GM21786 (cell line): ENCODE measurements at regions not wholly inside any gene's neighbourhood (a gene's known extent, or its start where the extent isn't known, plus 50 kb on each side); places are given as distances from the start of the nearest gene placed in this dataset.

Experiments
- ATAC-seq: cut with Tn5 transposase; IDR thresholded peaks from one replicate; pipeline ENCODE4 v1.9.1; 2021; ENCODE audit not compliant: unreplicated experiment

DNA sequence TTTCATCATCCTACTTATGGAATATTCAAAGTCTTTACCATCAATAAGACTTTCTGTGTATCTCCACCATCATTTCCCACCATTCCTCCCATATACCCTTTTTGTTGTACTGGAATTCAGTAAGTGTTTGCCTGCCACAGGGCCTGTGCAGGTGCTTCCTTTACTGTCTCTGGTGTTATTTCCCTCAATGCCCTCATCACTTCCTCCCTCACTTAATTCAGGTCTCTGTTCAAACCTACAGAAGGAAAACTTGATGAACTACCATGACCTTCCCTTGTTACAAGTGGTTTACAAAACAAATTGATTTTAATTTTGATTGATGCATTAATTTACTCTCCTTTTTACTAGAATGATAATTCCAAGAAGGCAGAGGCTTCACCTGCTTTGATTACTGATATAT is 159.5 kb upstream of the FAT4 start:
- ATAC-seq = no peak

DNA sequence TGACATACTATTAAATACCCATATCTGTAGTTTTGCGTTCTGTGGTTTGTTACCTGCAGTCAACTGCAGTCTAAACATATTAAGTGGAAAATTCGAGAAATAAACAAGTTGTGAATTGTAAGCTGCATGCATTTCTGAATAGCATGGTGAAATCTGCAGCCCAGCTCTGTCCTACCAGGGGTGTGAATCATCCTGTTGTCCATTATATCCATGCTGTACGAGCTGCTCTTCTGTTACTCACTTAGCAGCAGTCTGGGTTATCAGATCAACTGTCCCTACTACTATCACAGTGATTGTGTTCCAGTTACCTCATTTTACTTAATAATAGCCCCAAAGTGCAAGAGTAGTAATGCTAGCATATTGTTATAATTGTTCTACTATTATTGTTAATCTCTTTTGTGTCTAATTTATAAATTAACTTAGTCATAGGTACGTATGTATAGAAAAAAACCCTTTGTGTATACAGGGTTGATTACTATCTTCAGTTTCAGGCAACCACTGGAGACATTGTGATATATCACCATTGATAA is 173.7 kb upstream of the FAT4 start:
- no peak for ATAC-seq

DNA sequence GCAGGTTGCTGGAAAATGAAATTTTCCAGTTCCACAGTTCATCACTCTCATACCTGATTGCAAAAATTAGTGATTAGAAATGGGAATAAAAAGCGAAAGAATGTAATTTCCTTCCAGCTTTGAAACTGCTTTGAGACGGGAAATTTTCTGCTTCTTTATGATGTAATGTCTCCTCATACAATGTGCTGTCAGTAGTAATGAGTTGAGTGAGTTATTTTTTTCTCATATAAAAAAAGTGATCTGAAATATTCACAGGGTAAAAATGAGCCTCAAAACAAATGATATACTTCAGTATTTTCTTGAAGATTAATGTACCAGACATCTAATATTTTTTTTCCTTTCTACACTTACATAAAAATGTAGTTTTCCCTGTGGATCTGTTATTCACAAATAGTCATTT is 179.1 kb upstream of the FAT4 start:
- ATAC-seq = no peak

DNA sequence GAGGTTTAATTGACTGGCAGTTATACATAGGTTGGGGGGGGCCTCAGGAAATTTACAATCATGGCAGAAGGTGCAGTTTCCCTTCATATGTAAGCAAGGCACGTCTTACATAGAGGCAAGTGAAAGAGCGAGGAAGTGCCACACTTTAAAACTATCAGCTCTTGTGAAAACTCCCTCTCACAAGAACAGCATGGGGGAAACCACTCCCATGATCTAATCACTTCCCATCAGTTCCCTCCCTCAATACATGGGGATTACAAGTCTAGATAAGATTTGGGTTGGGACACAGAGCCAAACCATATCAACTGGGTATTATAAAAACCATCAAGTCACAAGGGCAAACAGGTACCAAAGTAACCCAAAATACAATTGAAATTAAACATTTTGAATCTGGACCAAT is 182.0 kb upstream of the FAT4 start:
- ATAC-seq = no peak

DNA sequence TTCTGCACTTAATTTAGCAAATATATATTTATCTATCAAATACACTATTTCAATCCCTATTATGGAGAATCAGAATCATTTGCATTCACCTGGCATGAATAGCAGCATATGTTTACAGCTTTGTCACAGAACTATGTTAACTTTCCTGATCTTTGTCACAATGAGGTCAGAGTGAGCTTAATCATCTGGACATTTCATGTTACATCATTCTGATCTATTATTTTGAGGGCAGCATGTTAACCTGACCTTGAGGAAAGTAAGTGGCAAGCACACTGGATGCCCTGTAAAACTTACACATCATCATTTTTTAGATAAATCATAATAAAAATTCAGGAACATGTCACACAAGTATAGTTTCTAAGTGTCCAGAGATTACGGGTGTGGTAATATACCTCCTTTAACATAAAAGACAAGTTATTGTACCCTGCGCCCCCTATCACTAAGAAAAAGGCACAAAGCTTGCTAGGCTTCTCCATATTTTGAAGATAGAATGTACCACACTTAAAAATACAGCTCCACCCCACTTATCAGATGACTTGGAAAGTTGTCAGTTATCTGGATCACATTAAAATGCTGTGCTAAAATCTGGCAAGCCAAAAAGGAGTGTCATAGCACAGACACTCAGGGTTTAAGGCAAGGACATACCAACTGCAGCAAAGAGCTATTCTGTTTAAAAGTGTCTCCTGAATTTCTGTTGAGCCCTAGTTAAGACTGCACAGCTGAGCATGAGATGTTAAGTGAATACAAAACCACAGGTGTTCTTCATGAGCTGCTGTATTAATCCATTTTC is 182.7 kb upstream of the FAT4 start:
- ATAC-seq = no peak

DNA sequence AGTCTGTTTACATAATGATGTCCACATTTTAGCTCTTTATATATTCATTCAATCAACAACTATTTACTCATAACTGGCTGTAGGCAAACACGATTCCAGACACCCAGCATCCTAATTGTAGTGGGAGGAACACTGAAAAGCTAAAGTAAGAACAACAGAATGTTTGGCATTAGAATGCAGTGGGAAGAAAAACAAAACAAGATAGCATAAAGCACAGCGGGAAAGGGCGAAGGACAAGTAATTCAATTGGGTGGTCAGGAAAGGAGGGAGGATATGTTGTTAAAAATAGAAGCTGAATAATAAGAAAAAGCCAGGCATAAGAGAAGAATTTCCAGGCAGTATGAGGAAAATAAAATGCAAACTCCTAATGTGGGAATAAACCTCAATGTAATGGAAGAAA is 189.5 kb upstream of the FAT4 start:
- no peak for ATAC-seq

DNA sequence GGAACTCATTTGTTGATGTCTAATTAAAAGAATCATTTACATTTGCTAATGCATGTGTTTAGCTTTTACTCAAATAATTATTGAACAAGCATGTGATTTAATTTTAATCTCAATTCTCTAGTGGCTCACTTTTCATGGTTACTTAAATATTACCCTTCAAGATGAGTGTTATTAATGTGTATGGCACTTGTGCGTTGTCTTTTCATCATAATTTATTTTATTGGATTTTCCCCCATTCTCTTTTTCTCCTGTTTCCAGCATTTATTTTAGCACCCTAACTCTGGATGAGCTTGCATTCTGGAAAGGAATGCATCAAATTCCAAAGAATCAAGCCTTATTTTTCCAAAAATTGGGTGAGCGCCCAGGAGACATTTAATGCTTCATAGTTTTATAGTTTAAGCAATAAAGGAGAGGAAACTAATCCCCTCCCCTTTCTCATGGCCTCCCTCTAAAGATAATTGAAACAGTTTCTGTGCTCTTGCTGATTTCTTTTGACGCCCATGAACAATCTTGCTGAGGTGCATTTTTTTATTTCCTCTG is 191.1 kb upstream of the FAT4 start:
- ATAC-seq = no peak

DNA sequence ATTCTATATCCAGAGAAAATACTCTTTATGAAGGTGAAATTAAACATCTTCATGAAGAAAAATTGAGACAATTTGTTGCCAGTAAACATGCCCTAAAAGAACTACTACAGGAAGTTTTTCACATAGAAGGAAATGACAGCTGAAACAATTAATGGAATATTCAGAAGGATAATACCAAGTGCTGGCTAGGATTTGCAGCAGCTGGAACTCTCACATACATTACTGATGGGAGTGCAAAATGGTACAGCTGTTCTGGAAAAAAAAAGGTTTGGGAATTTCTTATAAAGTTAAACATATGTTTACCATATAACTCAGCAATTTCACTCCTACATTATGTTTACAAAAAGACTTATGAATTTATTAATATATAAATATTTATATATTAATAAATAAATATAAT is 193.2 kb upstream of the FAT4 start:
- ATAC-seq = no peak

DNA sequence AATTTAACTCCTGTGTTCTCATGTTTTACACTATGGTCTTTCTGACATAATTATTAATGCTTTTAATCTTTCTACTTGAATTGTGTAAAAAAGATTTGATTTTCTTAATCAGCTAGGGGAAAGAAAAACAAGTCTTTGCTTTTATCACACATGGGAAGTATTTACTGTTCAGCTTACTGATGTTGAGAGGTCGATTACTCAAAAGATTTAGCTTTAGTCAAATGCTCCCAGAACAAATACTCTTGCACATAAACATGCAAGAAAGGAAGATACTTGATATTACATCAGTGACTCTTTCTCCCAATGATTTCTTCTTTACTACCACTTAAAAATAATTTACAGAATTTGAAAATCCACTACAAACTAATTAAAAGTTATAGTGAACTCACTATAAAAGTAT is 198.3 kb upstream of the FAT4 start:
- ATAC-seq = no peak

DNA sequence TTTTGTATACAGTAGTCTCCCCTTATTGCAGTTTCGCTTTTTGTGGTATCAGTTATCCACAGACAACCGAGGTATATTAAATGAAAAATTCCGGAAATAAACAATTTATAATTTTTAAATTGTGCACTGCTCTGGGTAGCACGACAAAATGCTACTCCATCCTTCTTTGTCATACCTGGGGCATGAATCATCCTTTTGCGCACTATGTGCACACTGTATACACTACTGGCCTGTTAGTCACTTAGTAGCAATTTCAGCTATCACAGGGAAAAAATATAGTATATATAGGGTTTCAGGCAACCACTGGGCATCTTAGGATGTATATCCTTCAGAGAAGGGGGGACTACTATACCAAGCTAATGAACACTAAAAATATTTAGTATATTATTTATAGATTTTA is 198.8 kb upstream of the FAT4 start:
- ATAC-seq = no peak

DNA sequence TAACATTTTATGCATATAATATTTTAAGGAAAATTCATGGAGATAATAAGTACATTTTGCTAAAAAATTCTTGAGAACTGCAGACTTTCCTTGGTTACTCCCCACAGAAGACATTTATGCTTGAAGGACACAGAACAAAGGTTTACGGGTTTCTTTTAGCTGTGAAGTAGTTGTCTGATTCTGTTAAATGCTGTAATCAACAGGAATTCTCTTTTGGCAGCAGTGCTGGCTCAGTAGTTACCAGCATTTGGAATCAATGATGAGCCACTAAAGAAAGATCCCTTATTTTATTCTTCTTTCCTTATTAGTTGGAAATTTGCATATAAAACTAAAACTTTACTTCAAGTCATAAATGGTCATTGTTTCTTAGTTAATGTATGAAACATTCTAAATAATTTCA is 199.3 kb upstream of the FAT4 start:
- ATAC-seq = no peak

DNA sequence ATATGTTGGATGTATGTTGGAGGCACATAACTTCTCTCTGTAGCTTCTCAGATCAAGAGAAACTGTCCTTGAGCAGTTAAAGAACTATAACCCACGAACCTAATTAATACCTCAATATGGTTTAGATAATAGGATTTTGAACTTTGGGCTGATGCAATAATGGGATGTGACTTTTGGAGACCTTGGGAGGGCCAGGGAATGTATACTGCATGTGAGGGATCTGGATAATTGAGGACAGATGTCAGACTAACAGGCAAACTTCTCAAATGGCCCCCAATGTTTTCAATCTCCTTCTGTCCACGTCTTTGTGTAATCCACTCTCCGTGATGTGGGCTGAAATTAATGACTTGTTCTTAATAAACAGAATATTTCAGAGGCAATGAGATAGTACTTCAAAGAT is 202.2 kb upstream of the FAT4 start:
- no peak for ATAC-seq

DNA sequence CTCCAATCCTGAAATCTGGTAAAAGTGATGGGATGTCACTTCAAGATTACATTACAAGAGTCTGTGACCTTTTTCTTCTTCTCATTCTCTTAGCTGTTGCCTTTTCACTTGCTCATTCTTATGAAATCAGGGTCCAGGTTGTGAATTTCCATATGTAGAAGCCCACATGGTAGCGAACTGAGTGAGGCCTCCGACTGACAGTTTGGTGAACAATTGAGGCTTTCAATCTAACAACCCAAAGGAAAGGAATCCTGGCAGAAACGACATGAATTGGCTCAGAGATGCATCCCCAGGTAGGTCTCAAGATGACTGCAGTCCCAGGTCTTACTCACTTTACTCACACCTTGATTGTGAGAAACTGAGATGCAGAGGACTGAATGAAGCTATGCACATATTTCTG is 203.4 kb upstream of the FAT4 start:
- ATAC-seq = no peak

DNA sequence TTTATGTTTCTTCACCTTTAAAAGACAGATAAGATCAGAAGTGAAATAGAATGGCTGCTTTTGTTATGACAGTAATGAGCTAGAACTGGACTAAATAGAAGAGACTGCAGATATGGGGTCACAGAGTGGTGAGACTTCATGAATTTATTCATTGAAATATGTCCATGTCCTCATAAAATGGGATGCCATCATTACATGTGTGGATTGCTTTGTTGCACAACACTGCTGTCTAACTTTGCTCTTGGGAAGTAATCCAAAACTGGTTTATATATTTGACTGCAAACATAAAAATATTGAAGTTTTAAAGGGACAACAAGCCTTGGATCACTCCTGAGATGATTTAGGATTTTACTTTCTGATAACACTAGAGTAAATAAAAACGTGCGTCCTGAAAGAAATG is 209.2 kb upstream of the FAT4 start:
- no peak for ATAC-seq

DNA sequence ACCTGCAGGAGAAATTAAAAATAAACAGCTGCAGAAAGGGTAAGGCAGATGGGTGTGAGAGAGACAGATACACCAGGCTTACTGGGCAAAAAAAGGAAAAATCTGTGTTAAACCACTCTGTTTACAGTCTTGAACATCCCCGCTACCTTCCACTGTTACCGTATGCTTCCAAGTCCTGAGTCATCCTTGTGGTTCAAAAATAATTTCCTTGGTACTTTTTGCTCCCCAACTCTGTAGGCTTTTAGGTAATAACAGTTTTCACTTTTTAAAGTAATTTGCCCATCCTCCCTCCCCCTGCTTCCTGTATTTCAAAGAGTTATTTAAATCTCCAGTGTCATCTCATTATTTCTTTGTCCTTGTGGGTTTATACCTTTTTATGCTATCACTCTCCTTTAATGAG is 210.1 kb upstream of the FAT4 start:
- no peak for ATAC-seq

DNA sequence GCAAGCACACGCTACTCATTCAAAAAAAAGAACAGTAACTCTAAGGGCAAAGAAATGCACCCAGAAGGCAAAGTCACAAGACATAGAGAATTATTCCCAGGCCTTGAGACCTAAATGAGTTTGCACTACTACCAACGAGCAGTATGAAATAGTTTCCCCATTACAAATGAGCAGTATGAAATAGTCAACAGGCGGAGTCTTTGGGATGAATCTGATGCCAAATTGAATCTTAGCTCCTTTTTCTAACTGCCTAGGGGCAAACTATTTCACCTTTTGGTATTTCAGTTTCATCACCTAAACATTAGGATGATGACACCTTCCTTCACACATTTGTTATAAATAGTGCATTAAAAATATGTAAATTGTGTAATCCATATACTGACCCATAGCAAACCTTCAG is 213.0 kb upstream of the FAT4 start:
- no peak for ATAC-seq

DNA sequence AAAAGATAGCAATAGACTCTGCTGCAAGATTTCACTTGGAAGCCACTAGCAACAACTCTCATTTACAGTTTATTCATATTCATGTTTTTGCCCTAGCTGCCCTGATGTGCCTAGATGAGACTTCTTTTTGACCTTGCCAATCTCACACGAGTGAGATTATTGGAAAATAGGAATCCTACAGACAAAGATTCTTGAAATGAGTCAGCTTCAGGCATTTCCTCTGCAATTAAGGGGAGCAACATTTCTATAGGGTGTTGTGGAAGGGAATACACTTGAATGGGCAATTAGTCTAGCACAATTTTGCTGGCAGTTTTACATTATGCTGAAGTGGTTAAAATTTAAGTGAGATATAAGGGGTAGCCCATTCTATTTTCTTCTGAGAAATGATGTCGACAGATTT is 217.0 kb upstream of the FAT4 start:
- no peak for ATAC-seq

DNA sequence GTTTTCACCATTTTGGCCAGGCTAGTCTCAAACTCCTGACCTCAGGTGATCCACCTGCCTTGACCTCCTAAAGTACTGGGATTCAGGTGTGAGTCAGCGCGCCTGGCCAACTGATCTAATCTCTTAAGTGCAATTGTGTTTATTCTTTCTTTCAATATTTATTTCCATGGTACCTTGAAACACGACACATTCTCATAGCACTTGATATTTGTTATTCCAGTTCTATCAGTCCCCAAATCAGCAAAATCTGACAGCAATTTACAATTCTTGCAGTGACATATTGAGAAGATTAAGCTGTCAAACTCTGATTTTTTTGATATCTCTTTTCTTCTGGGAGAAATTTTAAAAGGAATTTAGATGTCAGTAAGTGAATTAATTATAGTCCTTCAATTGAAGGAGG is 218.1 kb upstream of the FAT4 start:
- no peak for ATAC-seq

DNA sequence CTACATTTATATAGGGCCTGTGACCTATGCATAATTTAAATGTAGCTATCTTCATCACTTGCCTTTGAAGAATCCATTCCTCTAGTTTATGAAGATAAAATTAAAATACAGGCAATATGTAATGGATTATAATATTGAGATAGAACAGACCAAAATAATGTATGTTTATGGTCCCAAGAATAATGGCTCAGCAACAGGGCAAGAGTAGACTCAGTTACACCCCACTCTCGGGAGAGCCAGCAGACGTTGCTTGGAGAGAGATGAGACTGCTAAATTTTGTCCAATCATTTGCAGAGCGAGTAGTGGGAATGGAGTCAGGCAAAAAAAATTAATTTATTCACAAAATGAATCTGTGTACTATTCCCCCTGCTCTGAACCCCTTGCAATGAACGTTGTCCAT is 223.2 kb upstream of the FAT4 start:
- ATAC-seq = no peak

DNA sequence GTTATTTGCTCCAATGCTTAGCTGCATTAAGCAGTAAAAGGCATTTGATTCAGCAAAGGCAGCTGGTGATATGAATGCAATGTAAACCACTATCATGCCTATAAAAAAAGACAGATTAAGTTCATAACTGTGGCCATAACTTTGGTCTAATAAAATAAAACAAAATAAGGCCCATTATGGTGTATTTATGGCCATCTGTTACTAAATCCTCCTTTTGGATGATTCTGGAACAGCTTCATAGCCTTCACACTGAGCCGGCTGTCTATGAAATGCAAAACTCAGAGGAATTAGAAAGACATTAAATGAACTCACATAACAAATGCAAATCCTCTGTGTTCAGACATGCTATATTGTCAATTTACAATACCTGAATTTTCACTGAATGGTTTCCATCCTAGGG is 223.7 kb upstream of the FAT4 start:
- ATAC-seq = no peak

DNA sequence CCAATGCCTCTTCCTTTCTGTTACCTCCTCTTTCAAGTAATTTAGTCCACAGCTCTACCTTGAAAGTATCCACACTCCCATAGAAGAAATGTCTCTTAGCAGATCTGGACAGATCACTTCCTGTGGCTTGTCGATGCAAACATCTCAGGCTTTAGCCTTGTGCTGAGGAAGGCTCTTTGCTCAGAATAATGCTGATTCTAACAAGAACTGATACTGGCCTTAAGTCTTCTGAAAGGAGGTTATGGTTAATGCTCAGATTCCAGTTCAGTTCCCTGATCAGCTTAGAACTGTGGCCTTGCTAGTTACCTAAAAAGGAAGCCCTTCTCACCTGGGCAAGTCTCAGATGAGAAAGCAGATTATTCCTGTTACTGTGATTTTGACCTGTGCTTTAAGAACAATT is 230.1 kb upstream of the FAT4 start:
- ATAC-seq = no peak

DNA sequence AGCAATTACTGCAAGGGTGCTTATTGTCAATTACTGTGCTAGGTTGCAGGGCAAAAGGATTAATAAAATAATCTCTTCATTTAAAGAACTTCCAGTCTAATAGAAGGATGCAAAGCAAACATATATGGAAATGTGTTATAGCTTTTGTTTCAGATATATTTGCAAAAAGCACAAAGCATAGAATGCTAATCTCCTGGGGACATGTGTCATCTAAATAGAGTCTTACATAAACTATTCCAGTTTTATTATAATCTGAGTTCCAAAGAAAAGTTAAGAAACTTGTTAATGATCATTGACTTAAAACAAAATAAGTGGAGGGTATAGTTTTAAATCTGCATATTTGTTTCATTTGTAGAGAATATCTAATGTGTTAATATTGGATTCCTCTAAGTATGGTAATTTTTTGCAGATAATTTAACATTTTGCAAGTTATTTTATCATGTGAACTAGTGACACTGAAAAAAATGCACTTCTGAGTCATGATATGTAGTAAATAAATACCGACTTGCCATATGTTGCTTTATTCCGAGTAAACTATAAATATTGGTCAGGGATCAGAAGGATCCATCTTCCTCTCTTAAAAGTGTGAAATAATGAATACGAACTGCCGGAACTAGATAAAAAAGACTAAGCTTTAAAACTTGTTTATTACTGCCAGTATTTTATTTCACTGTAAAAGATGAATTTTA is 231.9 kb upstream of the FAT4 start:
- ATAC-seq = no peak
